K562 (cell line): ENCODE measurements at regions not wholly inside any gene's neighbourhood (a gene's known extent, or its start where the extent isn't known, plus 50 kb on each side); places are given as distances from the start of the nearest gene placed in this dataset.
"Not testable (repeated sequence)": the region's sequence is repeated elsewhere in the genome, so short reads cannot be mapped to it uniquely, and the experiment has no call there.

ENCODE experiments used
- ATAC-seq: fragments of 200-7000 bp; cut with Tn5 transposase; 3 replicates; pipeline ENCODE4 v1.9.1; 2020; ENCODE audit warnings: moderate library complexity
- BruUV-seq: library from RNA; stranded (reverse); fragments of 400-500 nt; replicated peaks from 2 replicates; lab custom pipeline; 2021; lab: Mats Ljungman, UMichigan
- CTCF ChIA-PET: fragments of 300-600 bp; formaldehyde crosslinking; extraction: SDS; loops from one replicate; lab custom pipeline; 2021; ENCODE audit warnings: low intra/inter-chr PET ratio; lab: Yijun Ruan, JAX
- POLR2A ChIA-PET: fragments of 300-600, 350-650 bp; sonication (Branson Sonifier 250); formaldehyde crosslinking; extraction: SDS; loops from one replicate; lab custom pipeline; 2021; ENCODE audit warnings: antibody characterized with exemption, inconsistent platforms; lab: Yijun Ruan, JAX
- DNase-seq, 4 experiments: peaks; one replicate each; pipeline versions ENCODE4 v3.0.0 to v3.0.0-alpha.2; 2011 to 2018; ENCODE audit warnings: low spot score in 3 of 4, mixed read lengths in 3 of 4; ENCODE audit errors: extremely low read depth in 1 of 4
- FAIRE-seq: peaks from 2 replicates; lab custom pipeline; 2011; peaks lifted over from hg19 to GRCh38; lab: Jason Lieb, UNC
- H2AFZ ChIP-seq: 2 replicates; pipeline ENCODE4 v1.6.0; 2011; ENCODE audit warnings: low read depth, low read length, control low read depth, inconsistent platforms
- H3K27ac ChIP-seq: fragments of 200-600 bp; 3 replicates; pipeline ENCODE4 v1.8.0; 2011; ENCODE audit warnings: low read depth, mild to moderate bottlenecking, control low read depth, inconsistent platforms, low read length, moderate library complexity, mixed read lengths; ENCODE audit errors: extremely low read depth
- H3K27me3 ChIP-seq, 2 experiments: fragments of 300-600 bp in 1 of 2; 2 replicates in 1 of 2; 3 replicates in 1 of 2; pipeline versions ENCODE4 v1.6.0 to v1.8.0; 2011; ENCODE audit warnings: inconsistent platforms in 2 of 2, low read length in 2 of 2, mild to moderate bottlenecking in 1 of 2, mixed read lengths in 1 of 2, moderate library complexity in 1 of 2; ENCODE audit not compliant: control insufficient read depth in 2 of 2, insufficient read depth in 2 of 2
- H3K36me3 ChIP-seq: fragments of 300-600 bp; 3 replicates; pipeline ENCODE4 v1.8.0; 2011; ENCODE audit warnings: mild to moderate bottlenecking, low read length, inconsistent platforms; ENCODE audit not compliant: control insufficient read depth, insufficient read depth
- H3K4me1 ChIP-seq, 2 experiments: fragments of 200-600 bp in 1 of 2; replicated peaks in 1 of 2; 2 replicates in 1 of 2; 3 replicates in 1 of 2; pipeline versions ENCODE4 v1.5.1 to v1.8.0; 2011; ENCODE audit warnings: inconsistent platforms in 2 of 2, low read length in 2 of 2, mild to moderate bottlenecking in 1 of 2, mixed read lengths in 1 of 2, moderate library complexity in 1 of 2; ENCODE audit not compliant: control insufficient read depth in 2 of 2, insufficient read depth in 2 of 2
- H3K4me2 ChIP-seq: 2 replicates; pipeline ENCODE4 v1.6.1; 2011; ENCODE audit warnings: low read length, control low read depth, inconsistent platforms, mixed read lengths; ENCODE audit not compliant: insufficient read depth
- H3K4me3 ChIP-seq: fragments of 200-600 bp; sonication (generic), shearing (Covaris generic); 2 replicates; pipeline ENCODE4 v1.5.1; 2016; ENCODE audit warnings: control low read depth, inconsistent platforms
- H3K79me2 ChIP-seq: fragments of 200-600 bp; 3 replicates; pipeline ENCODE4 v1.8.0; 2011; ENCODE audit warnings: low read length, inconsistent platforms; ENCODE audit not compliant: control insufficient read depth, insufficient read depth
- H3K9ac ChIP-seq, 2 experiments: 2 replicates each; pipeline versions ENCODE4 v1.6.0 to v1.6.1; 2011; ENCODE audit warnings: low read depth in 2 of 2, low read length in 2 of 2, control low read depth in 1 of 2, inconsistent platforms in 1 of 2, mild to moderate bottlenecking in 1 of 2, mixed read lengths in 1 of 2; ENCODE audit not compliant: insufficient read depth in 1 of 2
- H3K9me1 ChIP-seq: one replicate; pipeline ENCODE4 v1.6.0; 2011; ENCODE audit warnings: inconsistent platforms, mild to moderate bottlenecking, low read length, moderate library complexity; ENCODE audit not compliant: control insufficient read depth, insufficient read depth
- H3K9me3 ChIP-seq: replicated peaks from 2 replicates; pipeline ENCODE4 v1.5.1; 2011; ENCODE audit warnings: low read depth, low read length, inconsistent platforms; ENCODE audit not compliant: control insufficient read depth, insufficient read depth
- H4K20me1 ChIP-seq: replicated peaks from 2 replicates; pipeline ENCODE4 v1.6.1; 2011; ENCODE audit warnings: low read length, inconsistent platforms, mixed read lengths; ENCODE audit not compliant: control insufficient read depth, insufficient read depth
- CBX5 ChIP-seq: IDR thresholded peaks from 2 replicates; pipeline ENCODE4 v1.6.1; 2014; ENCODE audit warnings: low read depth, borderline replicate concordance
- ESRRA ChIP-seq: fragments of 450-650 bp; IDR thresholded peaks from 2 replicates; pipeline ENCODE4 v1.6.1; 2014; ENCODE audit warnings: low read depth, mild to moderate bottlenecking, moderate library complexity, borderline replicate concordance
- IRF2 ChIP-seq: sonication (generic); formaldehyde crosslinking; IDR thresholded peaks from 2 replicates; pipeline ENCODE4 v1.8.1; 2022; ENCODE audit warnings: mild to moderate bottlenecking, missing genetic modification reagents
- MED1 ChIP-seq: sonication (generic); formaldehyde crosslinking; IDR thresholded peaks from 2 replicates; pipeline ENCODE4 v1.8.1; 2023; ENCODE audit warnings: missing genetic modification reagents, borderline replicate concordance
- PTBP1 ChIP-seq: fragments of 200-400 bp; formaldehyde crosslinking; IDR thresholded peaks from 2 replicates; pipeline ENCODE4 v1.6.1; 2017; ENCODE audit warnings: low read depth, low read length
- RBM22 ChIP-seq: fragments of 200-400 bp; formaldehyde crosslinking; IDR thresholded peaks from 2 replicates; pipeline ENCODE4 v1.6.1; 2018; ENCODE audit warnings: low read length, low read depth; ENCODE audit not compliant: poor library complexity, severe bottlenecking
- RFX7 ChIP-seq: fragments of 250-450 bp; sonication (Bioruptor Pico); IDR thresholded peaks from 2 replicates; pipeline ENCODE4 v1.5.1; 2021; ENCODE audit warnings: mild to moderate bottlenecking
- SETDB1 ChIP-seq: IDR thresholded peaks from one replicate; pipeline ENCODE4 v1.6.1; 2012; ENCODE audit warnings: low read length, control low read depth, inconsistent platforms
- SMARCE1 ChIP-seq: fragments of 450-650 bp; IDR thresholded peaks from 2 replicates; pipeline ENCODE4 v1.7.1; 2016; ENCODE audit warnings: mild to moderate bottlenecking
- SNIP1 ChIP-seq: fragments of 450-650 bp; IDR thresholded peaks from 2 replicates; pipeline ENCODE4 v1.7.1; 2017; ENCODE audit warnings: low read depth, mild to moderate bottlenecking
- TCF3 ChIP-seq: sonication (generic); formaldehyde crosslinking; IDR thresholded peaks from 2 replicates; pipeline ENCODE4 v1.4.0; 2020; ENCODE audit warnings: mild to moderate bottlenecking, missing genetic modification reagents
- ZNF133 ChIP-seq: fragments of 250-450 bp; sonication (Bioruptor Pico); IDR thresholded peaks from 2 replicates; pipeline ENCODE4 v1.4.0; 2020; ENCODE audit warnings: mild to moderate bottlenecking
- ZNF224 ChIP-seq: sonication (generic); formaldehyde crosslinking; IDR thresholded peaks from 2 replicates; pipeline ENCODE4 v1.8.0; 2022; ENCODE audit warnings: mild to moderate bottlenecking, missing genetic modification reagents
- WGBS: fragments of 100-300 bp; shearing (Covaris generic); methylation state at CpG from one replicate; pipeline ENCODE4 v1.1.6; 2016; ENCODE audit warnings: low coverage, mixed read lengths; ENCODE audit not compliant: insufficient coverage; ENCODE audit errors: missing lambda C conversion rate; 5-methylcytosine and 5-hydroxymethylcytosine counted together
- in situ Hi-C: fragments of 300-500 bp; cut with MboI; formaldehyde crosslinking; loops from 4 replicates; pipeline ENCODE4 v1.15.0; 2018; ENCODE audit warnings: inconsistent platforms, mixed read lengths
- intact Hi-C: fragments of 100-400 bp; cut with micrococcal nuclease; formaldehyde crosslinking; loops from 2 replicates; pipeline ENCODE4 v1.14.2; 2022
- TF ChIP-seq, protein P1 (sequence below): sonication (generic); formaldehyde crosslinking; IDR thresholded peaks from 2 replicates; pipeline ENCODE4 v1.4.0; 2020; ENCODE audit warnings: mild to moderate bottlenecking, missing genetic modification reagents

- TF ChIP-seq ZNF133 (CRISPR knock-in tag) = no peak
- no peak for TF ChIP-seq RFX7 (CRISPR knock-in tag)
- TF ChIP-seq IRF2 (CRISPR knock-in tag) = no peak
- no peak for TF ChIP-seq RBM22
- TF ChIP-seq SETDB1 = no peak
- no peak for TF ChIP-seq PTBP1
- TF ChIP-seq SNIP1 = no peak
- no peak for TF ChIP-seq ESRRA
- no peak for TF ChIP-seq TCF3 (CRISPR knock-in tag)
- no peak for TF ChIP-seq CBX5
- TF ChIP-seq ZNF224 = no peak
- TF ChIP-seq SMARCE1 = no peak
- TF ChIP-seq, protein P1, sequence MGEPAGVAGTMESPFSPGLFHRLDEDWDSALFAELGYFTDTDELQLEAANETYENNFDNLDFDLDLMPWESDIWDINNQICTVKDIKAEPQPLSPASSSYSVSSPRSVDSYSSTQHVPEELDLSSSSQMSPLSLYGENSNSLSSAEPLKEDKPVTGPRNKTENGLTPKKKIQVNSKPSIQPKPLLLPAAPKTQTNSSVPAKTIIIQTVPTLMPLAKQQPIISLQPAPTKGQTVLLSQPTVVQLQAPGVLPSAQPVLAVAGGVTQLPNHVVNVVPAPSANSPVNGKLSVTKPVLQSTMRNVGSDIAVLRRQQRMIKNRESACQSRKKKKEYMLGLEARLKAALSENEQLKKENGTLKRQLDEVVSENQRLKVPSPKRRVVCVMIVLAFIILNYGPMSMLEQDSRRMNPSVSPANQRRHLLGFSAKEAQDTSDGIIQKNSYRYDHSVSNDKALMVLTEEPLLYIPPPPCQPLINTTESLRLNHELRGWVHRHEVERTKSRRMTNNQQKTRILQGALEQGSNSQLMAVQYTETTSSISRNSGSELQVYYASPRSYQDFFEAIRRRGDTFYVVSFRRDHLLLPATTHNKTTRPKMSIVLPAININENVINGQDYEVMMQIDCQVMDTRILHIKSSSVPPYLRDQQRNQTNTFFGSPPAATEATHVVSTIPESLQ (CRISPR knock-in tag) = no peak
- no peak for TF ChIP-seq MED1 (CRISPR knock-in tag)
- Histone ChIP-seq H3K36me3 (no peaks in the 10 kb centered on the region), H3K27me3 (0 out of 5 replicates have a peak, but pooled peaks cover 0 to 6% of the 10 kb centered on the region in 2 experiments), H3K4me3 (no peak overlapping the region), H3K4me2 (no peak overlapping the region), H3K9ac (no peak overlapping the region), H4K20me1 (no peaks in the 10 kb centered on the region), H3K79me2 (no peaks in the 10 kb centered on the region), H2AFZ (no peak overlapping the region), H3K27ac (no peak overlapping the region), H3K9me3 (no peaks in the 10 kb centered on the region), H3K4me1 (no peaks in the 10 kb centered on the region; a peak in 1 of 5 replicates), H3K9me1 (no peaks in the 10 kb centered on the region)
- DNase-seq (no peak), FAIRE-seq (no peak), ATAC-seq (no peak)
- intact Hi-C loops (no loop called here), in situ Hi-C loops (no loop called here)
- CTCF ChIA-PET = no interaction called here
- BruUV-seq = no TSS peak
- POLR2A ChIA-PET = no interaction called here
- 0% methylated on average over 2 of the region's 2 CpGs for WGBS
Observed at GRCh38 chr1:172851856-172852255, 193.0 kb downstream of the FASLG start.

DNA sequence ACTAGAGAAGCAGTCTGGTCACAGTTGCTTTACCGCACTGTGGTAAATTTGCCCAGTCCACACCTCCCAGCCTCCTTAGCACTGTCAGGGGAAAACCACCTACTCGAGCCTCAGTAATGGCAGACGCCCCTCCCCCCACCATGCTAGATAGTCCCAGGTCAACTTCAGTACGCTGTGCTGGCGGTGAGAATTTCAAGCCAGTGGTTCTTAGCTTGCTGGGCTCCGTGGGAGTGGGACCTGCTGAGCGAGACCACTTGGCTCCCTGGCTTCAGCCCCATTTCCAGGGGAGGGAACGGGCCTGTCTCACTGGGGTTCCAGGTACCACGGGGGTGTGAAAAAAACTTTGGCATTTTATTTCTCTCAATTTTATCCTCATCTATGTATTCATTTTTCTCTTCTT is 194.8 kb downstream of the TNFSF18 start:
- CTCF ChIA-PET, H3K9ac ChIP-seq, H3K36me3 ChIP-seq, H4K20me1 ChIP-seq, H3K79me2 ChIP-seq, H3K9me3 ChIP-seq, ATAC-seq, intact Hi-C loops, H3K4me1 ChIP-seq, H3K9me1 ChIP-seq, H3K27me3 ChIP-seq, in situ Hi-C loops, H2AFZ ChIP-seq, H3K27ac ChIP-seq, POLR2A ChIA-PET, H3K4me3 ChIP-seq, H3K4me2 ChIP-seq, BruUV-seq, FAIRE-seq, DNase-seq: not testable (repeated sequence)
- 7% methylated on average over 8 of the region's 9 CpGs for WGBS
